Endothelial cell of umbilical vein (primary cell): ENCODE measurements at regions not wholly inside any gene's neighbourhood (a gene's known extent, or its start where the extent isn't known, plus 50 kb on each side); places are given as distances from the start of the nearest gene placed in this dataset.

Source experiments
- EZH2 ChIP-seq: IDR thresholded peaks from 2 replicates; pipeline ENCODE4 v1.6.1; 2012; ENCODE audit warnings: borderline replicate concordance, low read depth, mild to moderate bottlenecking, moderate library complexity, low read length, inconsistent platforms; ENCODE audit not compliant: severe bottlenecking
- POLR2A ChIP-seq: IDR thresholded peaks from 2 replicates; pipeline ENCODE4 v1.6.1; 2012; ENCODE audit warnings: low read depth, mild to moderate bottlenecking, control low read depth, low read length
- TF ChIP-seq, protein P1 (sequence below), 2 donors: IDR thresholded peaks; 1 replicate in 1 of 2; 2 replicates in 1 of 2; pipeline ENCODE4 v1.5.1; 2011; ENCODE audit warnings: low read length in 2 of 2, mild to moderate bottlenecking in 2 of 2, moderate library complexity in 2 of 2, control low read depth in 1 of 2, inconsistent platforms in 1 of 2, low read depth in 1 of 2; ENCODE audit not compliant: insufficient read depth in 1 of 2; ENCODE audit errors: extremely low read depth in 1 of 2

DNA sequence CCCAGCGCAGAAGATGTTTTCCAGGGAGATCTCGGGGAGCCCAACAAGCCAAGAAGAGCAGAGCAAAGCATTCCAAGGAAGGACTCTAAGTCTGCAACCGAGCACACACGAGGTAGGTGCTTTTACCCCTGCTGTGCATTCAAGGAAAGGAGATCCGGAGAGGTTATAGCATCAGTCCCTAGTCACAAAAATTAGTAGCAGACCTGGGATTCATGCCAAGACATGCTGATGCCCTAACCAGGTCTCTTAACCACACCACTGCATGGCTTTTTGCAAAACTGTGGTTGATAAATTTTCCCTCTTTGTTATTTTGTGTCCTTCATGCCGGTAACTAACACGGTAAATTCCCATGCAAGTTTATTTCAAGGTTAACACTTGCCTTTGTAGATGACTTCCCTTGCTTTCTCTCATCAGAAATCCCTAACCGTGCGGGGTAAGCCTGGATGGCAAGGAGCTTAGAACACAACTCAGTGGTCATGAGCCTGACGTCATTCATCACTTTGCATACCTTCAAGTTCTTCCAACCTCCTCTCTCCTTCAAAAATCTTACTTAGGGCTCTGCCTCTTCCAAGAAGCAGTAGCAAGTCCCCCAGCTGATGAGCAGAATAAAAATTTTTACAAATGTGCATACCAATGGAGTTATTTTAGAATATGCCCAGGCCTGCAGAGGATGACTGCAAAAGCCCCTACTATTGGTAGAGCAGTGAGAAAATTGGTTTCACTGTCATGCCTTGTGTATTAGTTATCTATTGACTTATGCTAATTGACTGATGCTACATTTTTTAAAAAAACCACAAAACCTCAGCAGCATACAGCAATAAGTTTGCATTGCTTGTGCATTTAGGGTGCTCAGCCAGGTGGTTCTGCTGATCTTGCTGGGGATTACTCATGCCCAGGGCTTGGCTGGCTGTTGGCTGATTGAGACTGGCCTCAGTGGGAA, 465.1 kb downstream of the MN1 start:
- TF ChIP-seq EZH2: no peak
- TF ChIP-seq, protein P1, sequence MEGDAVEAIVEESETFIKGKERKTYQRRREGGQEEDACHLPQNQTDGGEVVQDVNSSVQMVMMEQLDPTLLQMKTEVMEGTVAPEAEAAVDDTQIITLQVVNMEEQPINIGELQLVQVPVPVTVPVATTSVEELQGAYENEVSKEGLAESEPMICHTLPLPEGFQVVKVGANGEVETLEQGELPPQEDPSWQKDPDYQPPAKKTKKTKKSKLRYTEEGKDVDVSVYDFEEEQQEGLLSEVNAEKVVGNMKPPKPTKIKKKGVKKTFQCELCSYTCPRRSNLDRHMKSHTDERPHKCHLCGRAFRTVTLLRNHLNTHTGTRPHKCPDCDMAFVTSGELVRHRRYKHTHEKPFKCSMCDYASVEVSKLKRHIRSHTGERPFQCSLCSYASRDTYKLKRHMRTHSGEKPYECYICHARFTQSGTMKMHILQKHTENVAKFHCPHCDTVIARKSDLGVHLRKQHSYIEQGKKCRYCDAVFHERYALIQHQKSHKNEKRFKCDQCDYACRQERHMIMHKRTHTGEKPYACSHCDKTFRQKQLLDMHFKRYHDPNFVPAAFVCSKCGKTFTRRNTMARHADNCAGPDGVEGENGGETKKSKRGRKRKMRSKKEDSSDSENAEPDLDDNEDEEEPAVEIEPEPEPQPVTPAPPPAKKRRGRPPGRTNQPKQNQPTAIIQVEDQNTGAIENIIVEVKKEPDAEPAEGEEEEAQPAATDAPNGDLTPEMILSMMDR (IDR thresholded peaks at IDR 0.05; ENCODE audit: extremely low read depth in 1 of 2, insufficient read depth in 1 of 2, low read depth in 1 of 2, low read length in 2 of 2): no peak
- TF ChIP-seq POLR2A: no peak
